Osteoblast (primary cell): ENCODE measurements at regions not wholly inside any gene's neighbourhood (a gene's known extent, or its start where the extent isn't known, plus 50 kb on each side); places are given as distances from the start of the nearest gene placed in this dataset.

ENCODE experiments used
- DNase-seq: peaks from one replicate; pipeline ENCODE4 v3.0.0; 2011; ENCODE audit warnings: low spot score, mixed read lengths; ENCODE audit not compliant: insufficient read length; ENCODE audit errors: missing footprints
- H2AFZ ChIP-seq: 2 replicates; pipeline ENCODE4 v1.6.0; 2011; ENCODE audit warnings: mild to moderate bottlenecking, low read length
- H3K27ac ChIP-seq: 2 replicates; pipeline ENCODE4 v1.5.1; 2011; ENCODE audit warnings: mild to moderate bottlenecking, low read depth, low read length, moderate library complexity
- H3K27me3 ChIP-seq: 2 replicates; pipeline ENCODE4 v1.6.0; 2012; ENCODE audit warnings: mild to moderate bottlenecking, control low read depth, inconsistent platforms, low read length, moderate library complexity; ENCODE audit not compliant: insufficient read depth
- H3K36me3 ChIP-seq: 2 replicates; pipeline ENCODE4 v1.5.1; 2011; ENCODE audit warnings: mild to moderate bottlenecking, low read length, control low read depth, moderate library complexity; ENCODE audit not compliant: insufficient read depth
- H3K4me1 ChIP-seq: 2 replicates; pipeline ENCODE4 v1.5.1; 2011; ENCODE audit warnings: mild to moderate bottlenecking, low read length, control low read depth, moderate library complexity; ENCODE audit not compliant: insufficient read depth
- H3K4me2 ChIP-seq: 2 replicates; pipeline ENCODE4 v1.6.0; 2011; ENCODE audit warnings: mild to moderate bottlenecking, low read length; ENCODE audit not compliant: insufficient read depth
- H3K4me3 ChIP-seq: fragments of 200-600 bp; sonication (generic); 3 replicates; pipeline ENCODE4 v1.5.1; 2012; ENCODE audit warnings: mild to moderate bottlenecking, low read length, inconsistent platforms; ENCODE audit not compliant: insufficient read depth
- H3K79me2 ChIP-seq: 2 replicates; pipeline ENCODE4 v1.6.0; 2012; ENCODE audit warnings: mild to moderate bottlenecking, low read length, control low read depth, inconsistent platforms; ENCODE audit not compliant: insufficient read depth
- H3K9me3 ChIP-seq: 2 replicates; pipeline ENCODE4 v1.5.1; 2011; ENCODE audit warnings: low read depth, low read length, control low read depth
- H4K20me1 ChIP-seq: 2 replicates; pipeline ENCODE4 v1.6.0; 2012; ENCODE audit warnings: mild to moderate bottlenecking, low read length, control low read depth; ENCODE audit not compliant: insufficient read depth
- CTCF ChIP-seq: IDR thresholded peaks from 2 replicates; pipeline ENCODE4 v1.5.1; 2011; ENCODE audit warnings: mild to moderate bottlenecking, low read depth, low read length, moderate library complexity; ENCODE audit errors: extremely low read depth

GRCh38 chr12:42792265-42792664 is 202.7 kb upstream of the PRICKLE1 start:
- no peak overlapping the region for H3K4me2 ChIP-seq
- peaks cover 26% of the 10 kb centered on the region for H3K4me1 ChIP-seq
- peak; percentile 6 for TF ChIP-seq CTCF
- H4K20me1 ChIP-seq, result no peaks in the 10 kb centered on the region
- H2AFZ ChIP-seq, result no peak overlapping the region
- H3K36me3 ChIP-seq, result no peaks in the 10 kb centered on the region
- H3K27ac ChIP-seq, result no peak overlapping the region
- no peaks in the 10 kb centered on the region for H3K27me3 ChIP-seq
- H3K79me2 ChIP-seq, result no peaks in the 10 kb centered on the region
- H3K4me3 ChIP-seq, result no peak overlapping the region
- H3K9me3 ChIP-seq, result no peaks in the 10 kb centered on the region
- no peak for DNase-seq

- Histone ChIP-seq H3K79me2 (no peaks in the 10 kb centered on the region), H3K4me2 (no peak overlapping the region), H2AFZ (no peak overlapping the region), H3K4me3 (no peak overlapping the region), H3K4me1 (peaks cover 29% of the 10 kb centered on the region), H3K36me3 (no peaks in the 10 kb centered on the region), H3K27ac (no peak overlapping the region), H3K9me3 (no peaks in the 10 kb centered on the region), H3K27me3 (no peaks in the 10 kb centered on the region), H4K20me1 (no peaks in the 10 kb centered on the region)
- DNase-seq, result no peak
- TF ChIP-seq CTCF, result no peak
Observed at GRCh38 chr12:42791399-42791798, 201.9 kb upstream of the PRICKLE1 start.

- H3K4me2 ChIP-seq, result peak overlapping the region; percentile 33
- no peak for TF ChIP-seq CTCF
- H2AFZ ChIP-seq, result no peak overlapping the region
- H3K27me3 ChIP-seq, result no peaks in the 10 kb centered on the region
- no peak overlapping the region for H3K27ac ChIP-seq
- H3K79me2 ChIP-seq, result no peaks in the 10 kb centered on the region
- no peaks in the 10 kb centered on the region for H4K20me1 ChIP-seq
- no peak for DNase-seq
- no peaks in the 10 kb centered on the region for H3K9me3 ChIP-seq
- no peaks in the 10 kb centered on the region for H3K36me3 ChIP-seq
- peaks cover 29% of the 10 kb centered on the region for H3K4me1 ChIP-seq
- H3K4me3 ChIP-seq, result no peak overlapping the region
Observed at GRCh38 chr12:42790761-42791151, 201.2 kb upstream of the PRICKLE1 start.

GRCh38 chr12:42789808-42790760 is 200.5 kb upstream of the PRICKLE1 start:
- Histone ChIP-seq H3K27me3 (no peaks in the 10 kb centered on the region), H3K36me3 (no peaks in the 10 kb centered on the region), H3K27ac (no peak overlapping the region), H3K4me3 (no peak overlapping the region), H2AFZ (no peak overlapping the region), H3K4me2 (peak overlapping the region; percentile 33), H4K20me1 (no peaks in the 10 kb centered on the region), H3K79me2 (no peaks in the 10 kb centered on the region), H3K4me1 (peaks cover 28% of the 10 kb centered on the region), H3K9me3 (no peaks in the 10 kb centered on the region)
- DNase-seq, result no peak
- no peak for TF ChIP-seq CTCF
